ENCODE measurements at regions not wholly inside any gene's neighbourhood (a gene's known extent, or its start where the extent isn't known, plus 50 kb on each side); places are given as distances from the start of the nearest gene placed in this dataset.

GRCh38 chr3:181086011-181086410 lies 96.5 kb upstream of the DNAJC19 start:
- no peak for TF ChIP-seq CTCF (IDR thresholded peaks at IDR 0.05; ENCODE audit: low read depth, low read length)
- no peak for DNase-seq (ENCODE audit: extremely low read depth, low read depth)

GRCh38 chr3:181081930-181082329 lies 92.4 kb upstream of the DNAJC19 start:
- no peak for DNase-seq (ENCODE audit: extremely low read depth, low read depth)
- no peak for TF ChIP-seq CTCF (IDR thresholded peaks at IDR 0.05; ENCODE audit: low read depth, low read length)

DNA sequence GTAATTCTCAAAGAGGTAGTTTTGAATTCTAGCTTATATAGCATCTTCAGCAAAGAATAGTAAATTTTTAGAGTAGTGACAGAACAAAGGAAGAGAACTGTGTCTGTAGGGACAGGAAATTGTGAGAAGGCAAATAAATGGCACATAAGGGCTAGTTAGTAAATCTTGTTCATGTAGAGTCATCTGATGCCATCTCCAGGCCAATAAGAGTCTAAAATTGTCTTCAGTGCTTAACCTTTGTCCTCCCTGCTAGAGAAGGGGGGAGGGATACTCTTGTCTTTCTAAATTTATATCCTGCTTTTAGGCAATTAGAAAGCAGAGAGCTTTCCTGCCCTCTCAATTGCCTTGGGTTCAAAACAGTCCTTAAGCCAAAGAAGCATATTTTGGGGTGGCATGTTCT lies 87.0 kb upstream of the DNAJC19 start:
- TF ChIP-seq CTCF (IDR thresholded peaks at IDR 0.05; ENCODE audit: low read depth, low read length): no peak
- DNase-seq (ENCODE audit: extremely low read depth, low read depth): no peak

GRCh38 chr3:181075098-181075497 lies 85.6 kb upstream of the DNAJC19 start:
- no peak for TF ChIP-seq CTCF (IDR thresholded peaks at IDR 0.05; ENCODE audit: low read depth, low read length)
- no peak for DNase-seq (ENCODE audit: extremely low read depth, low read depth)

DNA sequence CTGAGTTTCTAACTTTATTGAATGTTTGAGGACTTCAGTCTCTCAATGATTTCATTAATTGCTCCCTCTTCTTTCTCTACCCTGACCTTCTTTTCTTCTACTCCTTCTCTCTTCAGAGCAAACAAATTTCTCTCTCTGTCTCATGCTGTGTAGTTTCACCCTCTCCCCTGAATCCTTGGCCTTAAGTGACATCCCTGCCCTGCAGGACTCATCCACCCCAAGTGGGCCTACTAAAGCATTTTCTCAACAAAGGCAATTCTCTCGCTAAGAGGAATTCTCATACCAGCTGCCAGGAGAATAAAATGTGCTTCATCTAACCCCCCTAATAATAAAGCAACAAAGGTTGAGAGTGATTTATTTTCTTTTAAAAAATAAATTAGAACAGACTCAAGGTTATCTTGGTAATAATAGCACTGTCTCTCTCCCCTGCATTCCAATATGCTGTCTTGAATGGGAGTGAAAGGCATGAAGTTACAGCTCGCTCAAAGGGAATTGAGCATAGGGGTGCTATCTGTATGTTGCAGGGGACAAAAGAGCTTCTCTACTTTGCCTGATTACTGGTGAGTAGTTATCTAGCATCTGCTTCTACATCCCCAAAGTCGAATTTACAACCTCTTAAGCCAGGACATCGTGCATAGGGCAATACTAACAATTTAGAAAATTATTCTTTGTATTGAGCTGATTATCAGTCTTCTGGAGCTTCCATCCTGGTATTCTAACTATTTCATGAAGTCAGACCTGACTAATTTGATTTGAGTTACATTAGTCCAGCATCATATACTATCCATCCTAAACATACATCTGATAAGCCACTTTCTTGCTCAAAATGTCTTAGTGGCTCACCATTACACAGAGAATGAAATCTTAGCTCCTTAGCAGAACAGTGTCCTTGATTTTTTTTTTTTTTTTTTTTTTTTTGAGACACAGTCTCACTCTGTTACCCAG lies 76.9 kb upstream of the DNAJC19 start:
- no peak for DNase-seq (ENCODE audit: extremely low read depth, low read depth)
- no peak for TF ChIP-seq CTCF (IDR thresholded peaks at IDR 0.05; ENCODE audit: low read depth, low read length)

DNA sequence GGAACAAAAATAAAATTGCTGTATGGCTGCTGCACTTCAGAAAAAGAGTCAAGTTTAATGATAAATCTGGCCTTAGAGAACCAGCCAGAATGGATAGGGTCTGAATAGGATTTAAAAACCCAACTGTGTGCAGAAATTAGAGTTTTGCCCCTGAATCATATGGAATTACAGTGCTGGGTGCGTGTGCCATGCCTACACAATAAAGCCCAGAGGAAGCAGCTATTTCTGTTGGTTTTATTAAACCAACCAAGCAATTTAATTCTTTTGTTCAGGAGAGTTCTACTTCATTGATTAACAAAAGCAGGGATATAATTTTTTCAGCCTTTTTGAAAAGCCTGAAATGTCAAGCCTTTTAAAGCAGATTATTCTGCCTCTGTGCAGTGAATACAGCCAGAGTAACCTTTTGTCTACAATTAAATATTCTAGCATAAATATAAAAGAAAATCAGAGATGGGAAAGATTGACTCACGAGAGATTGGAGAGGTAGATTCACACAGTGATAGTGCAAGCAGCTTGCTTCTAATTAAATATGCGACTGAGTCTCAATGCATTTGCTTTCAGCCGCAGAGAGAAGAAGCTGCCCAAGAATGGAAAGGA lies 66.7 kb upstream of the DNAJC19 start:
- DNase-seq (ENCODE audit: extremely low read depth, low read depth): no peak

More for the DNA sequence above, 66.7 kb upstream of the DNAJC19 start:
- TF ChIP-seq CTCF (IDR thresholded peaks at IDR 0.05; ENCODE audit: low read depth, low read length): no peak
